Stimulated activated CD4-positive, alpha-beta T cell treated with anti-CD3 and anti-CD28 coated beads, Interleukin-12 subunit alpha, Interleukin-12 subunit beta, amount 100 ng/mL, for 4 hours (primary cell): ENCODE measurements at regions not wholly inside any gene's neighbourhood (a gene's known extent, or its start where the extent isn't known, plus 50 kb on each side); places are given as distances from the start of the nearest gene placed in this dataset.

Source experiments
- DNase-seq: peaks from one replicate; pipeline ENCODE4 v3.0.0-alpha.2; 2020

DNA sequence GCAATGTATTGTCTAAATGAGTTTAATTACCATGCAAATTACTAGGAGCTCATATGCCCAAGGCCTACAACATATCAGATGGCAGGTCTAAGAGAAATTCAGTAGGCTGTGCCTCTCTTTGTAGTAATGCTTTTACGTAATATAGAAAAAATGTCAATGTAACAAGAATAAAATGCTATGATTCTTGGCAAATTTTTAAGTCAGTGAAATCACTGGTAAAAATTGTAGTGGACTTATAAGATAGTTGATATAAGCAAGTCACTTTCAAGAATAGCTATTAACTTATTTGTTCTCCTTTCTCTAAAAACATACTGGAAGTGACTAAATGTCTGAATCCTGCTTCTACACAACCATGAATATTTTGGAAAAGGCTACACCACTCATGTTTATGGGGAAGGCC is 707.8 kb downstream of the TUSC7 start:
- no peak for DNase-seq

DNA sequence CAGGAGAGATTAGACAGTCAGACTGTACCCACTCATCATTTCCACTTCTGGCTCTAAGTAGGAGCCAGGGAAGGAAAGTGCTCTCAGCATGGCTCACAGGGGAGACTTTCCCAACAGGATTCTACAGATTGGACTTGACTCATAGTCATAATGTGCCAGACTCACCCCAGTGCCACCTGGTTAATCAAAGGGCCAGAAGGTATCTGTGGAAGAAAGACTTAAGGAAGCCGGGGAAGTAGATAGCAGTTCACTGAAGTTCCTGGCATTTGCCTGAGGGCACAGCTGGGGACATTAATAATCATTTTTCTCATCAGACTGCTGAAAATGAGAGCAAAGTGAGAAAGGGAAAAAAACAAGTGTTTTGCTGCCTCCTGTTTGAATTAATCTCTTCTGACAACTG is 717.5 kb downstream of the TUSC7 start:
- no peak for DNase-seq

DNA sequence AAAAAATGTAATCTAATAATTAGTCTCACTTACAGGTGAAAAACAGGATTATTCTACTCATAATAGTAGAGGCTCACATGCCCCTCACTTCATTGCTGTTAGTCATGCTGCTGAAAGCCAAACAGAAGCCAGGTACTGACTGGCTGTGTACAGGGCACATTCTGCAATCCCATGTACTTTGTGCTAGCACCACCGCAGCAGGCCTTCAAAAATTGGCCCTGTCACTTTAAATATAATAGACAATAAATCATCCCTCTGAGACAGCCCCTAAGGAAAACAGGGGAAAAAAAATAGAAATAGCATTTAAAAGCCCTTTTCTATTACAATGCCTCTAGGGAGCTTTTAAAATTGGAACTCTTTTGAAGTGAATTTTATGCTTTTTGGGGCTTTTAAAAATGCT is 723.8 kb downstream of the TUSC7 start:
- no peak for DNase-seq

DNA sequence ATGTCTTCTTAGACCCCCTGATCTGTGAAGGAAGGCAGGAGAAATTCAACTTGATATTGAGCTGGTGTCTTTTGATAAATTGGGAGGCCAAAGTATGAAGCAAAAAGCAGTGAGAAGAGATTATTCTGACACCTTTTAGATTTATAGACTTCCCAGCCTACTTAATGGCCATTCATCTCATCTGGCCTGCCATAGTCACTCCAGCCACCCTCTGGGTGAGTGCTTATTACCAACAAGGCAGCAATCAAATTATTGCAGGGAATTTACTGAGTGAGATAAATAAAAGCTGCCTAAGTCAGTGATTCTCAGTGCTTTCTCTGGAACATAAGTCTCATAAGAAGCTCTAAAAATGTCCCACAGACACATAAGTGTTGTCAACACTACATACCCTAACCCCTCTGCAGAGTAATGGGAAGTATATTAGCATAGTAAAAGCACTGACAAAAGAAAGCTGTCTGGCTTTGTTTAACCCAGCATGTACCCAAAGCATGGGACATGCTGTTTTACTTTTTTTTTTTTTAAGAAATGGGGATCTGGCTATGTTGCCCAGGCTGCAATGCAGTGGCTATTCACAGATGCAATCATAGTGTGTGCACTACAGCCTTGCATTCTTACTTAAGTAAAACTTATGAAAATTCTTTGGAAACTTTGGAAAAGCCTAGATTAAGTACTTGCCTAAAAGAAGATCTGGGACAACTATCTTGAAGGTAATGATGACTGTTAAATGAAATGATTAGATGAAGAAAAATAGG is 725.3 kb downstream of the TUSC7 start:
- DNase-seq, result no peak

DNA sequence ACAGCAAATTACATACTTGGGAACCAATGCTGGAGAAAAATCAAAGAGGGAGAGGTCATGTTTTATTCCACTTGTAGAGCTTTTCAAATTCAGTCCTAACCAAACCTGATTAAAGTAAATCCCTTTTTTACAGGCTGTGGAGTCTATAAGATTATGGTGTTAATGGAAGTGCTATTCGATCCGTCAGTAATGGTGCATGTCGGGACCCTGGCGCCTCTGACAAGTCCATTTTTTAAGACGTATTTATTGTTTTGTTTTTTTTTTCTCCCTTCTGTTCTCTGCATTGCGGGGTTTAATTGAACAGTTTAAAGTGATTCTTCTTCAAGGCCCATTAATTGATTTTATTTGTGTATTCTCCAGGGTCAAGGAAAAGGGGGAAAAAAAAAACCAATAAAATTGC is 725.9 kb downstream of the TUSC7 start:
- no peak for DNase-seq

DNA sequence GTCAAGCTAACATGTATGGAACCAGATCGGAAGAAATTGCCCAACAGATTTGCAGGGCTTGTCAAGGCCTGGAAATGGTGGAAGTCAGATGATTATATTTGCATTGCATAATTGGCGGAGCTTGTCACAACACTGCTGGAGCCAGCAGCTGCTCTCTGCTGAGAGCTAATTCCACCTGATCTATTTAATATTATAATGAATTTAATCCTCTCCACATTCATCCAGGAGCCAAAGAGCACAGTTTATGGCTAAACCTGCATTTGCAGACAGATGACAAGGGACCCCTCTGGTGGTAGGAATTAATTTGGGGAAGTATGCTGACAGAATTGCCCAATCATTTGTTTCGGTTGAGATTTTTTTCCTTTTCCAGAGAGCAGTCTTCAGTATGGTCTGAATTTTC is 730.2 kb downstream of the TUSC7 start:
- DNase-seq, result no peak

DNA sequence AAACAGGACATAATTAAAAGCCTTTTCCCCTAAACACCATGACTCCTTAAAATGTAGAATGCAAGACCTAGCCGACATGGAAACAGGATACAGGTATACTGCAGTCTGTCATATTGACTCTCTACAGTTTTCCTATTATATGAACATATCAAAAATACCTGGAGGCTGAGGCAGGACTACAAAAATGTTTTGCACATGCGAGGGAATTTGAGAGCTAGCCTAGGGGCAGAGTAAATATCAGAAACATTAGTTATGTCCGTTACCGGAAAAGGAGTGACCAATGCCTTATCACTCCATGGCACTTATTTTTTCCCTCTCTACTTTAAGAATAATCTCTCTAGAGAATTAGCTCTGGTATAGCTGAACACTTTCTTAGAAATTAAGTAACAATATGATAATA is 732.3 kb downstream of the TUSC7 start:
- no peak for DNase-seq

DNA sequence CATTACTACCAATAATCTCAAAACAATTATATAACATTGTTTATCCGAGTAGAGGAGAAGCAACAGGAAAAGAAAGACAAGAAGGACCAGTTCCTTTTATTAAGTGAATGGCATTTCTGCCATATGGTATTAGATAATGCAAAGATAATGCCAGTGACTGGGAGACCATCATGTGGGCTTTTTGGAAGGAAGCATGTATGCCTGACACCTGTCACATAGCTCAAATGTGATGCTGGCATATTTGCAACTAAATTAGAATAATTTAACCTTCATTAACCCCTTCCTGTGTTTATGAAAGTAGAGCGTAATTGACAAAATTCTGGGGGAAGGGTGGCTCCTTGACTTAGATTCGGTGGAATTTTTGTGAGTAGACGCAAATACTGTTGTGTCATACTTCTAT is 733.0 kb downstream of the TUSC7 start:
- no peak for DNase-seq

DNA sequence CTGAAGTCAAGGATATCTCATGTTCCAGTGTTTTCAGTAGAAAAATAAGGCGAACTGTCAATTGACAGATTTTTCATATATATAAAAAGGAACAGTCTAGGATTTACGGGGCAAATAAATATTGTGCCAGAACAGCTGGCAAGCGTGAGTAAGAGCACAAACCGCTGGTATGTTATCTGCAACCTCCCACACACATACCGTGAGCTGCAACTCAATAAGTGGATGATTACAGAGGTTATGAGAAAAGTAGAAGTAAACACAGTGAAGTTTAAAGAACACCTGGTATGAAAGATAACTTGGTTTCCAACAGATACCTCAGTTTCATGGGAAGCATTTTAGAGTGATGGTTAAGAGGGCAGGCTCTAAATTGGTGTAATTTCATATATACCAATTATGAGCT is 733.4 kb downstream of the TUSC7 start:
- no peak for DNase-seq

DNA sequence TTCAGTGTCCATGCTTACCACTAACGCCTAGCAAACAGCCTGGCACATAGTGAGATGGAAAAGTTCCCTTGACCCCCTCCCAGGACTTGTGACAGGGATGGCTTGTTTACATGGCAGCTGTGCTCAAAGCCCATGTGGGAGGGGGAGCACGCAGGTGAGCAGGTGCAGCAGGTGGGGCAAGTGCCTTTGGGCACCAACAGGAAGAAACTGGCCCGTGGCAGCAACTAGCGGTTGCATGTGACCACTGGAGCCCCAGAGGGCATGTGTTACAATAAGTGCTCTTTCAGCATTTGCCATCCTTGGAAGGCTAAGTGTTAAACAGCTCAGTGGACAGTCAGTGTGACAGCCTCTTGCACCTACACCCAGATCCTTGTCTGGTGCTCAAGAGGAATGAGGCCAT is 734.6 kb downstream of the TUSC7 start:
- DNase-seq, result no peak

DNA sequence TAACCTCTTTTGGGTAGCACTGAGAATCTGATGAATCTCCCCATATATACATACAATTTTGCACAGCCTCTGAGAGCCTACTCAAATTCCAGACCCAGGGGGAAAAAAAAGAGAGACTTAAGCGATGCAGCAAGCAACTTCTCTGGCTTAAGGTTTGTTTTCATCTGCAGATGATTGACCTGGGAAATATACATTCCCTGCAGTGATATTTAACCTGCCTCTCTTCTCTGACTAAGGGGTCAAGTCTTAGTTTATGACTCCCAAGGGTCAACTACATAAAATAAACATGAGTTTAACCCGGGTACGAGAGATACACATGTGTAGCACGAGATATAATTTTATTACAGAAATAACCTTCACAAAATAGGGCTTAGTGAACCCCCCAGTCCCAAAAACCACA is 737.8 kb downstream of the TUSC7 start:
- no peak for DNase-seq

DNA sequence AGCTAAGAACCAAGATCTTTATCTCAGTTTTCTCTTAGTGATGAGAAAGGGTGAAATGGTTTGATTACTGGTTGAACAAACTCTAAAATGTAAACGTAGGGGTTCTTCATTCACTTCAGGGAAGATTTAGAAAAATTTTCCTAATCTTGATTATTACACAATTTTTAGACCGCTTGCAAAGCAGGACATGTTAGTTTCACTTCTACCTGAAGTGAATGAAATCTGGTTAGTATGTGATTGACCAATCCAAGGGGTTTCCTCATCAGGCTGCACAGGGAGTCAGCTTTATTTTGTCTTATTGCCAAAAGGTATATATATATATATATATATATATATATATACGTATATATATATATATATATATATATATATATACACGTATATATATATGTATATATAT is 740.4 kb downstream of the TUSC7 start:
- DNase-seq, result no peak

DNA sequence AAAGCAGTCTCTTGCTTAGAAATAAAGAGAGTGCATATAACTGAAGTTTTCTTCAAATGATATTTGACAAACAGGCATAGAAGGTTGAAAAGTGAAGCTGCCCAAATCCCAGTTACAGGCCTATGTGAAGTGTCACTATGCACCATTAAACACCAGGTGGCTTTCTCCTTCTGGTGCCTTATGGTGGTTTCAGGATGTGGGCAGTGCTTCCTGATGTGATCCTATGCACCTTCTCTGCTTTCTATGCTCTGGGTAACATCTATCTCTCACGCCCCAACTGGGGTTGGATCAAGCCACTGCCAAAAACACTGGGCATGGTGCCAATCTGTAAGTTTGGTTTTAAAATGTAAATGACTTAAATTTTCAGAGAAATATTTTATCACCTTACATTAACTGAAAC is 744.7 kb downstream of the TUSC7 start:
- DNase-seq, result no peak

DNA sequence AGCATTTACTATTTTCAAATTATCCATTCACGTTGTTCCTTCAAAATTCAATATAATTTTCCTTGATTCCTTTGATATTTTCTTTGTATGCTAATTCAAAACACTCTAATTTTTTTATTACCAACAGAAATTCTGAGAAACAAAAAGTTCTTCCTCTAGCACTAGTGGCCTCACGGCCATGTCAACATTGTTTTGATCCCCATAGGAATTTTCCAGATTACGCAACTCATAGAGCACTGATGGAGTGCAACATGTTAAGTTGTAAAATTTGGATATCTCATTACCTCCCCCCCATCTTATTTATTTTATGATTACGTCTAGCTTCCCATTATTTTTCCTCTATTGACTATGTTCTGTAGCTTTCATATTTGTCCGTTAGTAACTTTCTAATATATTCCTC is 745.3 kb downstream of the TUSC7 start:
- no peak for DNase-seq

DNA sequence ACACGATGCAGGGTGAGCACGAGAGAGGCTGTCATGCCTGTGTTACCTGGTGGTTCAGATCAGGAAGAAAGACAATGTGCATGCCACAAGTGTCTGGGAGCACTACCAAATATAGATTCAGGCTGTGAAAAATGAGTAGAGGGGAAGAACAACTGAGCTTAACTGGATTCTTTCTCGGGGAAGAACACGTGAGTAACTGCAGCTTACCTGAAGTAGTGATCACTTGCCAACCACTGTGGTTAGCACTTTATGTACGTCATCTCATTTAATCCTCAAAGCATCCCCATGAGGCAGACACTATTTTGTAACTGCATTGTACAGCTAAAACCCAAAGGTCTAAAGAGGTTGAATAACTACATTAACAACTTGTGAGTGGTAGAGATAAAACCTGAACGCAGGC is 746.2 kb downstream of the TUSC7 start:
- DNase-seq, result no peak

DNA sequence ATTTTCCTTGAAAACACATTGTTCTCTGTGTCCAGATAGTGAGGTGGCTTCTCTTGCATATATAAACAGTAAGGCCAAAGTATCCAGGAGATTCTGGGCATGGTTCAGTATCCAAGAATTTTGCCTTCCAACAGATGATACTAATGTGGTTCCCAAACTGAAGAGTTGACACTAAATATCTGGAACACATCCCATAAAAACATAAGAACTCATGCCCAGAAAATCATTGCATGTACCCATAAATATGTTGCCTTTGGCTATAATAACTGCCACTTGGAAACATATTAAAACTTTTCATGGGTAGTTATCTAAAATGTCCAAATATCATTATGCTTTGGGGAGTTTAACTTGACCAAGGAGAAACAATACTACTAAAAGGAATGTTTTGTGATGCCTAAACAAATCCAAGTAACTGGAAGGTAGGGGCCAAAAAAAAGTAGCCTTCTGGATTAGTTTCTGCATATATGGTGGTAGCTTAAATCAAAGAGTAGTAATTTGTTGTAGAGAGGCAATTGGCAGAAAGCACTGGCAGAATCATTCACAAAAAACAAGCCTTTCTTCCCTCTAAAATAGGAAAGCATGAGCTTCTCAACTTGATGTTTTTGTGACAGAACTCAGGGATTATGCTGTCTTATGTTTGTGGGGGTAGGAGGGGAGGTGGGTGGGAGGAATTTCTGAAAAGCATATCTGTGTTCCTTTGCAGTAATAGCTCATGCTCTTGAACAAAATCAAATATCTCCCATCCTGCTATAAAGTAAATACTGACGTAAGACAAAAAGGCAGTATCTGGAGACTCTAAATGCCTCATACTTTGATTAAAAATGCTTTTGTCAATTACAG is 753.9 kb downstream of the TUSC7 start:
- DNase-seq, result no peak

DNA sequence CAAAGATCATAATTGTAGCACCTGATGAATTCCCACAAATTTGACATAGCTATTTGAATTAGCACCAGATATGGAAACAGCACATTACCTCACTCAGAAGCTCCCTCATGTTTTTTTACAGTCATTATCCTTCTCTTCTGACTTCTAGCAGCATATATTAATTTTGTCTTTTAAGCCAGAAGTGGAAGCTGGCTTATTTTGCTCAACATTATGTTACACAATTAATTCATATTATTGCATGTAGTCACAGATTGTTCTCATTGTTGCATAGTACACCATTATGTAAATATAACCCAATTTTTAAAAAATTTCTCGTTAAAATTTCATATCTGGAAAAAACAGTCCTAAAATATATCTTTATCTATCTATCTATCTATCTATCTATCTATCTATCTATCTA is 762.3 kb downstream of the TUSC7 start:
- no peak for DNase-seq

DNA sequence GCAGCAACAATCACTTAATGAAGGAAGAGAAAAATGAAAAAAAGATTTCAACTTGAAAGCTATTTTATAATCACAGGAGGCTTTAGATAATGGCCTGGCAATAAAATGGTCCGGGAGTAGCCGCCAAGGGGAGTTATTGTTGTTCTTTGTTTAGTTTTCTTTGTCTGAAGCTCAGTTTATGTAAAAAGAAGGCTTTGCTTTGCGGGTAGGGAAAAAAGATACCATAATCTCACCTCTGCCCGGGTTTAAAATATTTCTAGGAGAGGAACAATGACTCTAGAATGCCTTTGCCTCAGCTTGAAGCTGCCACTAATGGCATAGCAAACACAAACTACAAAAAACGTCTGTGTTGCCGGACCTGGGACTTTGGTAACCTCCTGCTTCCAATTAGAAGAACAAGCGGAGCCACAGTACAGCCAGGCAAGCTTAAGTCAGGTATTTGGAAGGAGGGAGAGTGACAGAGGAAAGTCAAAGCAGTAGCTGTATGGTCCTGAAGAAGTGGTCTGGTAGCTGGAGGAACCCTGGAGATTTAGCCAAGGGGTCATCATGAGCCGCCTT is 764.5 kb downstream of the TUSC7 start:
- DNase-seq, result no peak

DNA sequence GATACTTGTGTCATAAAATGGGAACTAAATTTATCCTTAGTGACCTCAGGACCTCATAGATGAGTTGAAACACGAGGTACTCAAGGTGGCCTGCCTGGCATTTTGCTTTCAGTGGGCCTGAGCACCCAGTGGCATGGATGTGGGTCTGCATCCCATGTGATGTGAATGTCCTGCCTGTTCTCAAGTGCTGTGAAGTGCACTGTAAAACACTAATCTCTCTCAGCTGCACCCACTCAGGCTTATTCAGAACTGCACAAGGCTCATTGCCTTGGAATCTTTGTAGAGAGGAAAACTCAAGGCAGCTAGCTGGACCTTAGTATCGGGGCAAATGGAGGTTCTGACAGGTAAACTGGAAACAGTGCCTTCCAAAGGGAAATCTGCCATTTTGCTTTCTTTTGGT is 767.0 kb downstream of the TUSC7 start:
- DNase-seq, result no peak

DNA sequence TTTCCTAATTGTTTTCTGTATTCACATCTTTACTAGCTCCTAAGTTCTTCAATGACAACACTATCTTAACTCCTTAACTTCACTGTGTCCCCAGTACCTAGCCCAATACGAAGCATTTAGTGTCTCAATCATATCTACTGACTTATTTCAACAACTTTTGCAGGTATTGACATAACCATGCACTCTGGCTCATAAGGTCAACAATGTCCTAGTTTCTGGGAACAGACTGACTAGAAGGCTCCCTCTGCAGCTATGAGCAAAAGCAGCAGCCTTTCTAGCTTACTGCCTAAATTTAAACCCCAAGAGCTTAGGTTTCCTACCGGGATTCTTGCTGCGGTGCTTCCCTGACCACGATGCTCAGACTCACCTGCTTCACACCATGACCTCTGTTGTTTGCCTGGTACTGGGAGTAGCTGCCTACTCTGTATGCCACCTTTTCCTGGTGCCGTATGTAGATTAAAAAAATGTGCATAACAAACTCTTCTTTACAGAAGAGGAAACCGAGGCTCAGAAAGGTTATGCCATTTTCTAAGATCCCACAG is 767.7 kb downstream of the TUSC7 start:
- DNase-seq, result no peak

DNA sequence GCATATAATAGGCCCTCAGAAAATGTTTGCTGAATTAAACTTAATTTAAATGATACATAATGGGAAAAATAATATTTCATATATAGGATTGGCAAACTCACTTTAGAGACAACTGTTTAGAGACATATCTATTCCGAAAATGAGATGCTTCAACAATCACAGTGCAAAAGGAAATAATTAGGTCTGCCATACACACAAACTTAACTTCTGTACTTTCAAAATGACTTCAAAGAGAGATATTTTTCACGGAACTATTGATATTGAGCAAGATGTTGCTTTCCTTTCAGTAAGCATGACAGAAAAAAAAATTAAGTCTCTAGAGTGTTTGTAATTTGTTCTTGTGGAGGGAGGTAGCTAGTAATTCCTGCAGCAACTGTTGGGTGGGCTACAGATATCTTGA is 769.5 kb downstream of the TUSC7 start:
- DNase-seq, result no peak

DNA sequence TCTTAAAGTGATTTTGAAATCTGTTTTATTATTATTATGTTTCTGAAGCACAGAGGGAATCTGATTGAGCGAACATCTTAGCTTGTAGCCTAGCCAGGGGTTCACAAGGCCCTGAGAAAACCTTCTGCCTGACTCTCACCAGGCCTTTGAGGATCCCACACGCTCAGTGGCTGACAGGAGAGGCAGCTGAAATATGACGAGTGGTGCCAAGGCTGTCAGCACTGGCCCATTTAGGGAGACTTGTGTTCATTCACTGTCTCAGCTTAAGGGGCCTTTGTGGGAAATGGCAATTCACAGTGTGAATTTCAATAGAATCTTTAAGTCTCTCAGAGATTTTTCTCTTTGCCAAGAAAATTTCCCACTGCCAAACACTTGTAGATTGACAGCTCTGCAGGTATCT is 770.9 kb downstream of the TUSC7 start:
- DNase-seq, result no peak

DNA sequence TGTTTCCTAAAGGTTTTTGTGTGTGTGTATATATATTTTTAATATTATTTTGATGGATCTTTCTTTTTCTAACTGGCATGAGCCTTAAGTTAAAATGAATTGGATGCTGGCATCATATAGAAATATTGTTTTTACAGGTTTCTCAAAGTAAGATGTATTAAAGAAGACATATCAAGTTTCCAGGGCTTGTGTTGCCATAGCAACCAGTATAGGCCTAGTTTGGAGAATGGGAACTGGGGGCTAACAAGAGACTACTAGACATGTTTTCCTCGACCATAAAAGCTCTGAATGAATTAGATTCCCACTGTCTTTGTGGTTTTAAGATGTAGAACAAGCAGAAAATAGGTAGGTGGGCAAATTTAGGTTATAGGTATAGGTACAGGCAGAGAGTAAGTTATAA is 771.4 kb downstream of the TUSC7 start:
- no peak for DNase-seq

DNA sequence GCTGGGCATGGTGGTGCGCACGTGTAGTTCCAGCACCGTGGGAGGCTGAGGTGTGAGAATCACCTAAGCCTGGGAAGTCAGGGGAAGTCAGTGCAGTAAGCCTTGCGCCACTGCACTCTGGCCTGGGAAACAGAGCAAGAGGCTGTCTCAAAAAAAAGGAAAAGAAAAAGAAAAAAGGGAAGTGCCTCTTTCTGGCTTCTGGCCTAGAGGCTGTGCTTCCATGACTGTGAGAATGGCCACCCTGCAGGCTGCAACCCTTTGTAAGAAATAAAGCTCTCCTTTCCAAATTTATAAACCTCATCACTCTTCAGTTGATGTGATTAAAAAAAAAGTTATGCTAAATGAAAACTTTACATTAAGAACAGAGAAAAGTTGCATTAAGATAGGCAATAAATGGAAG is 774.3 kb downstream of the TUSC7 start:
- no peak for DNase-seq
